GM23248 (cell line): ENCODE measurements at regions not wholly inside any gene's neighbourhood (a gene's known extent, or its start where the extent isn't known, plus 50 kb on each side); places are given as distances from the start of the nearest gene placed in this dataset.

ENCODE experiments used
- EZH2 ChIP-seq: fragments of 200-600 bp; sonication (generic); IDR thresholded peaks from 2 replicates; pipeline ENCODE4 v1.6.1; 2018; ENCODE audit warnings: antibody characterized with exemption, mild to moderate bottlenecking; ENCODE audit not compliant: insufficient read depth, poor library complexity, severe bottlenecking
- EZH2phosphoT487 ChIP-seq: fragments of 200-600 bp; sonication (generic); IDR thresholded peaks from 2 replicates; pipeline ENCODE4 v1.6.1; 2018; ENCODE audit warnings: antibody characterized with exemption, moderate library complexity, mild to moderate bottlenecking, low read depth; ENCODE audit not compliant: insufficient read depth

DNA sequence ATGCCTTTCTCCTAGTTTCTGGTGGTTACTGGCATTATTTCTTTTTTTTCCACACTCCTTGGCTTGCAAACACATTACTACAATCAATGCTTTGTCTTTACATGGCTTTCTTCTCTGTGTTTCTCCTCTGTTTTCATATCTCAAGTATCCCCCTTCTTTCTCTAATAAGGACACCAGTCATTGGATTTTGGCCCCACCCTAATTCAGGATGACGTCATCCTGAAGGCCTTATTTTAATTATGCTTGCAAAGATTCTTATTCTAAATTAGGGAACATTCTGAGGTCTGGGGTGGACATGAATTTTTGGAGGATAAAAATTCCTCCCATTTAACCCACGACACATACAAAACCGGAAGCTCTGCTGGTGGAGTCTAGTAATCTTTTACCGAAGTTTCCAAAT lies 1556.6 kb downstream of the DPP10 start:
- TF ChIP-seq EZH2 (no peak), EZH2phosphoT487 (no peak)
